Activated CD4-positive, CD25-positive, alpha-beta regulatory T cell treated with anti-CD3 and anti-CD28 coated beads, Interleukin-2, amount 50 U/mL, for 72 hours (primary cell): ENCODE measurements at regions not wholly inside any gene's neighbourhood (a gene's known extent, or its start where the extent isn't known, plus 50 kb on each side); places are given as distances from the start of the nearest gene placed in this dataset.
"Not testable (repeated sequence)": the region's sequence is repeated elsewhere in the genome, so short reads cannot be mapped to it uniquely, and the experiment has no call there.

Experiments
- DNase-seq: peaks from one replicate; pipeline ENCODE4 v3.0.0; 2021

- no peak for DNase-seq
Measured at GRCh38 chr15:35697549-35698299, 151.8 kb upstream of the DPH6 start.

DNA sequence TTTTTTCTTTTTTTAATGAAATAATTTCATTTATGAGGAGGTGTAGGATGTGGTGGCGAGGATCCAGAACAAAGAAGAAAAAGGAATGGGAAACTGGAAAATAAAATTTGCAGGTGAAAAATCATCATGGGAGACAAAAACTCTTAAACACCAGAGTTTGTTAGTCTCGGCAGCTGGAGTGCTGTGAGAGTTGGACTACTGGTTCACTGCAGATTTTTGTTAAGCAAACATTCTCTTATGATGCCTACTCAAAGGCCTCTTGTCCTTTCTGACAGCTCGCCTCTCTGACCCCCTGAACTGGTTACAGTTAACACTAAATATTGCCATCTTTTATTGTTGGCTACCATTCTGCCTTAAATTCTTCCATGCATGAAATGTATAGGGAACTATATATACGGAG, 152.4 kb upstream of the DPH6 start:
- no peak for DNase-seq

DNA sequence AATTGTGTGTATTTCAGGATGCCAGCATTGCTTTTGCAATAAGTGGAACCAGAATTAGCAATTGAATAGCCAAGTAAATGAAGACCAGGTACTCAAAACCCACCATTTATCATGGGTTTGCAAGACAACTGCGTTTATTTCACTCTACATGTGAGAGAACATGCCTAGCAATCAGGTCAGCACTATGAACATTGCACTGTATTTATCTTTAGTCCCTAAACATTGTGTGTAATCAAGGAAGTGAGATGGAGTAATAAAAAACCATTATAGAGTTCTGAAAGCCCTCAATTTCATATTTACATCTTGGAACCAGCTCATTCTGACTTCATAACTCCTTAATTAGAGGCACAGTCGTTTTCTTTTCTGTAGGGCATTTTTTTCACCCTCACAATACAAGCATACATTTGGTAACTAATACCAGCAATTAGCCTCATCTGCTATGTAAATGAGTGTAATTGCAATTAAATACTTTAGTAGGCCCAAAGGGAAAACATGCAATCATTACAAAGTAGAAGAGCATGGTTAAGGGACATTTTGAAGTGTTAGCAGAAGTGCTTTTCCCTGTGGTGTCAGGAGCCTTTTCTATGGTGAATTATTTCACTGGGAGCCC, 153.1 kb upstream of the DPH6 start:
- no peak for DNase-seq

DNA sequence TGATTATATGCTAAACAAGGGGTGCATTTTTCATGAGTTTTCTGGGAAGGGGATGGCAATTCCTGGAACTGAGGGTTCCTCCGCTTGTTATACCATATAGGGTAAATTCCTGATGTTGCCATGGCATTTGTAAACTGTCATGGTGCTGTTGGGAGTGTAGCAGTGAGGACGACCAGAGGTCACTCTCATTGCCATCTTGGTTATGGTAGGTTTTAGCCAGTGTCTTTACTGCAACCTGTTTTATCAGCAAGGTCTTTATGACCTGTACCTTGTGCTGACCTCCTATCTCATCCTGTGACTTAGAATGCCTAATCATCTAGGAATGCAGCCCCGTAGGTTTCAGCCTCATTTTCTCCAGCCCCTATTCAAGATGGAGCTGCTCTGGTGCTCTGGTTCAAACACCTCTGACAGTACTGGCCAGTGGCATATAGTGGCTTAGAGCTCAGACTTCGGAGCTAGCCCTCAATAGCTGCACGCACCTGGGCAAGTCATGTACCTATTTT, 154.2 kb upstream of the DPH6 start:
- DNase-seq = not testable (repeated sequence)

GRCh38 chr15:35701402-35702046, 155.6 kb upstream of the DPH6 start:
- DNase-seq = no peak

DNA sequence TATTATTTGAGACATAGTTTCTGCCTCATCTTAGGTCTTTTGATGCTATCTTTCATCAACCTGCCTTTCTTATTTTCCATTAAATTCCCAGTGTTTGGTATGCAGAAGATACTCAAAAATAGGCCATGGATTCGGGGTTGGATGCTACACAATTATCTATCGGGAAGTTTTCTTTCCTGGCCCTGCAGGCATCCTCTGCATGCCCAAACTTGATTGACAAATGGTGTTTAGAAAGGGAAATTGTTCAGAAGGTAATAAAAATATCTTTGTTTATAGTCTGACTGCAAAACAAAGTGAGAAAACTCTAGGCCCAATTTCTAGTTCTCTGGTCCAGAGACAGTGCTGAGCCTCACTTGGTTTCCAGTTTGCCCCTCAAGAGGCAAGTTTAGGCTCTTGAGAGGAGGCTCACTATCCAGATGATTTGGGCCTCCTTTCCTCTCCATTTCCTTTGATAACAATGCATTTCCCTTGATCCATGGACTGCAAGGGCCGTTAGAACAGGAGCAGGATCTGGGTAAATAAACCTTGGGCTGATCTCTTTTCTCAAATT, 157.1 kb upstream of the DPH6 start:
- no peak for DNase-seq

- no peak for DNase-seq
Measured at GRCh38 chr15:35705030-35705883, 159.3 kb upstream of the DPH6 start.

GRCh38 chr15:35705884-35706585, 160.1 kb upstream of the DPH6 start:
- no peak for DNase-seq

DNA sequence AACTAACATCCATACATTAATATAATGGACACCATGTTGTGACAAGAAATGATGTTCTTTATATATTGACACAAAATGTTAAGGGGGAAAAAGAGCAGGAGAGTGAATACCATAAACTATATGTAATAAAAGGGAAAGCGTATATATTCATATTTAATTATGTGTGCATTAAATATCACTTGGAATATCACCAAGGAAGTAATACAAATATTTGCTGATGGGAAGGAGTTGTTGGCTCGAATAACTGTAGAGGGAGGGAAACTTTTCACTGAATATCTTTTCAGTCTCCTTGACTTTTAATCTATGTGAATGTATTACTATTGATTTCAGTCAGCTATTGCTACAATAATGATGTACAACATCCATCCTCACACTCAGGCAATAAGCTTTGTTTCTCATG, 167.0 kb upstream of the DPH6 start:
- no peak for DNase-seq

DNA sequence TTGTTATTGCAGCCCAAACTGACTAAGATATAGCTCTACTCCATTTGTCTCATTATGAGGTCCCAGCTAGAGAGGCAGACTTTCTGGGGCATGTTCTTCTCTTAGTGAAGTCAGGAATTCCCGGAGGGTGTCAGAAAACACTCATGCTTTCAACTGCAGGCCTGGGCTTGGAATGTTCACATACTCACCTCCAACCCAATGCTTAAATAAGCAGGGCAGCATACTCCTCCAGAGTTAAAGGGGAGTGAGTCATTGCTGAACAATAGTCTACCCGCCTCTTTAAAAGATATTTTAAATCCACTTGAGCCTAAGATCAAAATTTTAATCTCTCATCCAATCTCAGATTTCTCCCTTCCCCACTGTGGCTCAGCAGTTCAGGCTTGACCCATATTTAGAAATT, 167.8 kb upstream of the DPH6 start:
- DNase-seq = no peak

DNA sequence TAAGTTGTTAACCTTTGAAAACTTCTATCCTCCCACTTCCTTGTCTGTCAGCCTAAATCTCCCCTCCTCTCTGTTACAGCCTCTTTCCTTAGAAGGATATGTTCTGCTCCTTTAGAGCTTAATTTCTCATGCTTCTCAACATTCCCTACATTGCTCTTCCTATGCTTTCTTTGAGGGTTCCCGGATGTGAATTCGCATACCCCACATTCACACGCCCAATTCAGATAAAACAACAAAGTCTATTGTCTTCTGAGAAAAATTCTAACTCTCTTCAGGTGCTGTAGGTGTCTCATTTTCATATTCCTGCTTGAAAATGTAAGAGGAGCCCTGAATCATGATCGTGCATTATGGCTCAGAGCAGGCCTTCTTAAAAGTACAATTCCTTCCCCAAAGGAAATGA, 171.8 kb upstream of the DPH6 start:
- no peak for DNase-seq

- no peak for DNase-seq
Measured at GRCh38 chr15:35720019-35720418, 174.1 kb upstream of the DPH6 start.

DNA sequence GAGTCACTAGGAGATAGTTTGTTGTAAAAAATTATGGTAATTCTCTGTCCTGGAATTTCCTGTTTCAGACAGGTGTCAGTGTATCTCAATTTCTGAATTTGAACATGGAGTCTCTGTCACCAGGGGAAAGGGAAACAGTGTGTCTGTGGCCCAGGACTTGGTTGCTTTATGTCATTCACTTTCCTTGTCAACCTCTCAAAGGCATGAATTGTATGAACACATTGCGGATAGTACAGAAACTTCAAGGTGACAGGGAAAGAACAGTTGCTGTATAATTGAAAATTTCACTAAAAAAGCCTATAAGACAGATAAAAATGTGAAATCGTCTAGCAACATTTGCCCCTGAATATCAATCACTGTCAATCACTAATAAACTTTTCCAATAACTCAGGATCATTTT, 175.0 kb upstream of the DPH6 start:
- no peak for DNase-seq

DNA sequence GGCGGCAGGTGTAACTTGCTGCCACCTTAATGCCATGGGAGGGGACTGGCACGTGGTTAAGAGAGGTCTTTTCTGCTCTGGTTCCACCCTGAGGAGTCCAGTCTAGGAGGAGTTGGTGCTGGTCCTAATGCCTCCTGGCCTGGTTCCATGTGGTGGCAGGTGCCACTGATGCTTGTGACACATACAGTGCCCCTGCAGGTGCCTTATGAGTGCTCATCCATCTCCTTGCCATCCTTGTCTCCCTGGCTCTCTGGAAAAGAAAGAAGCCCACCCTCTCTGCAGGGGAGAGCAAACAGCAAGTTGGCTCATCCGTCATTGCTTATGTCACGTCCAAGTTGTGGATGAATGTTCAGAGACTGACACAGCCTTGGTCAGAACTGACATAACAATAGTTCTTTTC, 175.8 kb upstream of the DPH6 start:
- no peak for DNase-seq

GRCh38 chr15:35722501-35722900, 176.5 kb upstream of the DPH6 start:
- DNase-seq = no peak

DNA sequence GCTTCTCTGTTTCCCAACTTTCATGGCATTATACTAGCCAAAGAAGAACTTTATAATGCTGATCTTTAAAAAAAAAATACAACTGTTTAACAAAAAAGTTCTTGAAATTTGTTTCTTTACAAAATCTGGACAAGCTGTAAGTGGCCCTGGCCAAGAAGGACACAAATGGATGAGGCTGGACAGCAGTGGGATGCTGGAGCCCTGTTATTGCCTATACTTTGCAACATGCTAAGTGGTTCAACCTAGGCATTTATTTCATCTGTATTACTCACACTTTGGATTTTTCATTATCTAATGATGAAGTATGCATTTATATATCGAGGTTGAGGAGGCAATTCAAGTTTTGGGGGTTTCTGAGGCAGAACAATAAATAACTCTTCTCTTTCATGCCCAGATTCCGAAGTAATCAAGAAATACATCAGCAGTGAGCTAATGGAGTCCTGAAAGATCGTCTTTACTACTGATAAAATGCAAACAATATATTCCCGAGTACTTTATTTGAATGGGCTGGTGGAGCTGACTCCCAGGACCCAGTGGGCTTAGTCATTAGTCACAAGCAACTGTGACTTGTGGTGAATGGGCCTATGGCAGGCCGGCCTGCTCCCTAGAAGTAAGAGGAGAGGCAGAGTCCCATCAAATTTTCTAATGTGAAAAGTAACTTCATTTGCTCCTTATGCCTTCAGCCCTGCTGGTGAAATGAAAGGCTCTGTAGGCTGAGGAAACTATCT, 177.3 kb upstream of the DPH6 start:
- no peak for DNase-seq

- no peak for DNase-seq
Measured at GRCh38 chr15:35723852-35724251, 177.9 kb upstream of the DPH6 start.

DNA sequence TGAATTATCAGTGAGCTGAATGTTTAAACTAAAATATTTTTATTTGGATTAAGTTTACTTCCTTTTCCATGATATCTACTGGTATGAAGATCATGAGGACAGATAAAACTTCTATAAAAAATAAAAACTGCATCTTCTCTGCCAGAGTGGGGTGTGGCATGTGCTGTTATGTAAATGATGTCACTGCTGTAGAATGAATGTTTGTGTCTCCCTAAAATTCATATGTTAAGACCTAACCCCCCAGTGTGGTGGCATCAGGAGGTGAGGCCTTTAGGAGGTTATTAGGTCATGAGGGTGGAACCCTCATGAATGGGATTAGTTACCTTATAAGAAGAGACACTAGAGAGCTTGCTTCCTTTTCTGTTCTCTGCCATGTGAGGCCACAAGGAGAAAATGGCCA, 178.7 kb upstream of the DPH6 start:
- DNase-seq = no peak

- no peak for DNase-seq
Measured at GRCh38 chr15:35725353-35725752, 179.4 kb upstream of the DPH6 start.

DNA sequence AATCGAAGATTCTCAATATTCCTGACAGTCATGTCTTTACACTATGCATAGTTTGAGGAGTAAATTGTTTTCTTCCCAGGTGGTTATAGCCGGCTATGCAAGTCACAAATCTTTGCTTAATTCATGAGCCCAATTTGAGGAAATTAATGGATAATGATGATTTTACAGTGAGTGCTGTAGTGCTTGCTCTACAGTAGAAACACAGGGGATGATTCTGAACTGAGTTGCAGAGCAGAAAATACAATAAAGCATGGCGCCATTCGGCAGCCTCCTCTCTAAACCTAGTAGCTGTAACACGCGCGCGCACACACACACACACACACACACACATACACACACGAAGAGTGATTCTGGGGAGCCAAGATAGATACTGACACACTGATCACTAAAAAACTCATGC, 181.7 kb upstream of the DPH6 start:
- no peak for DNase-seq

DNA sequence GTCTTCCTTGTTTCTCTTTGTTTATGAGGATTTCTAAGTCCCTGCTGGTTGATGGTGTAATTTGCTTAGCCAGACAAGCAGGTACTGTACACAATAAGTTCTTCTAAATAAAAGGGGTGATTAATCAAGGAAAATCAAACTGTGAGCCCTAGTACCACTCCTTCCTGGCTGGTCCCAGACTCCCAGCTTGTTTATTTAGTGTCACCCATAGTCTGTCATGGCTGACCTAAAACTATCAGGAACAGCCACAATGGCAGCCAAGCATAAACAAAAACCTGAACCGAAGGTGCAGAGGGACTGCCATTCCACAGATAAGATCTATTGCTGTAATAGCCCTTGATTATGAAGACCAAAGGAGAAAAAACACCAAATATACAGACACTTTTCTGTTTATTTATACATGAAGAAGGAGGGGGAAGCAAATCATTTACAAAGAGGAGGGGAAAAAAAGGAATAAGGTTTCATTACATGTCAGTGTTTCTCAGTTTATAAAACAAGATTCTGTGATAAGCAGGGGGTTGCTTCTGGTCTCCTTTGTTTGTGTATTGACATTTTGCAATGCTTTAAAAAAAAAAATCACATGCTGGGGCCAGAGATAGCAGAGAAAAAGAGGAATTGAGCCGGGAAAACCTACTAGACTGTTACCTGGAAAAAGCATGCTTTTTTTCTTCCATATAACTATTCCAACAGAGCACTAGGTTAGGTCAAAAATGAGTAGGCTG, 182.4 kb upstream of the DPH6 start:
- DNase-seq = no peak
